ENCODE measurements at regions not wholly inside any gene's neighbourhood (a gene's known extent, or its start where the extent isn't known, plus 50 kb on each side); places are given as distances from the start of the nearest gene placed in this dataset.

- Histone ChIP-seq H3K4me1 (ENCODE audit: control insufficient read depth, insufficient read depth, low read length) (no peaks in the 10 kb centered on the region), H3K27me3 (ENCODE audit: control insufficient read depth, insufficient read depth, low read length) (no peaks in the 10 kb centered on the region), H3K4me3 (ENCODE audit: low read length) (no peak overlapping the region), H3K36me3 (ENCODE audit: control insufficient read depth, insufficient read depth, low read length) (no peaks in the 10 kb centered on the region), H3K9me3 (replicated peaks; ENCODE audit: control insufficient read depth, low read depth, low read length) (no peaks in the 10 kb centered on the region), H3K27ac (ENCODE audit: low read length) (no peak overlapping the region)
- WGBS (ENCODE audit: insufficient coverage) = no CpG with 5 or more reads among the region's 1 CpG
- no peak for DNase-seq
Observed at GRCh38 chr4:176968094-176968493, 175.4 kb upstream of the VEGFC start.

- no peak for DNase-seq
- Histone ChIP-seq H3K4me1 (ENCODE audit: control insufficient read depth, insufficient read depth, low read length) (no peaks in the 10 kb centered on the region), H3K36me3 (ENCODE audit: control insufficient read depth, insufficient read depth, low read length) (no peaks in the 10 kb centered on the region), H3K9me3 (replicated peaks; ENCODE audit: control insufficient read depth, low read depth, low read length) (no peaks in the 10 kb centered on the region), H3K27me3 (ENCODE audit: control insufficient read depth, insufficient read depth, low read length) (no peaks in the 10 kb centered on the region), H3K27ac (ENCODE audit: low read length) (no peak overlapping the region), H3K4me3 (ENCODE audit: low read length) (no peak overlapping the region)
- no CpG with 5 or more reads among the region's 2 CpGs for WGBS (ENCODE audit: insufficient coverage)
Observed at GRCh38 chr4:176969011-176969410, 176.3 kb upstream of the VEGFC start.

- no peaks in the 10 kb centered on the region for H3K36me3 ChIP-seq (ENCODE audit: control insufficient read depth, insufficient read depth, low read length)
- H3K4me1 ChIP-seq (ENCODE audit: control insufficient read depth, insufficient read depth, low read length) = no peaks in the 10 kb centered on the region
- no peak overlapping the region for H3K27ac ChIP-seq (ENCODE audit: low read length)
- H3K4me3 ChIP-seq (ENCODE audit: low read length) = no peak overlapping the region
- no peaks in the 10 kb centered on the region for H3K9me3 ChIP-seq (replicated peaks; ENCODE audit: control insufficient read depth, low read depth, low read length)
- WGBS (ENCODE audit: insufficient coverage) = 60% methylated on average over 4 of the region's 4 CpGs
- H3K27me3 ChIP-seq (ENCODE audit: control insufficient read depth, insufficient read depth, low read length) = no peaks in the 10 kb centered on the region
- DNase-seq = no peak
Observed at GRCh38 chr4:176970853-176971252, 178.1 kb upstream of the VEGFC start.

- H3K4me3 ChIP-seq (ENCODE audit: low read length) = no peak overlapping the region
- no peaks in the 10 kb centered on the region for H3K36me3 ChIP-seq (ENCODE audit: control insufficient read depth, insufficient read depth, low read length)
- no peaks in the 10 kb centered on the region for H3K27me3 ChIP-seq (ENCODE audit: control insufficient read depth, insufficient read depth, low read length)
- no peak overlapping the region for H3K27ac ChIP-seq (ENCODE audit: low read length)
- no peaks in the 10 kb centered on the region for H3K9me3 ChIP-seq (replicated peaks; ENCODE audit: control insufficient read depth, low read depth, low read length)
- H3K4me1 ChIP-seq (ENCODE audit: control insufficient read depth, insufficient read depth, low read length) = no peaks in the 10 kb centered on the region
- WGBS (ENCODE audit: insufficient coverage) = 88% methylated on average over 1 of the region's 7 CpGs
- DNase-seq = no peak
Observed at GRCh38 chr4:176971576-176972115, 178.9 kb upstream of the VEGFC start.

- H3K4me1 ChIP-seq (ENCODE audit: control insufficient read depth, insufficient read depth, low read length) = no peaks in the 10 kb centered on the region
- H3K4me3 ChIP-seq (ENCODE audit: low read length) = no peak overlapping the region
- no peaks in the 10 kb centered on the region for H3K9me3 ChIP-seq (replicated peaks; ENCODE audit: control insufficient read depth, low read depth, low read length)
- no CpG with 5 or more reads among the region's 1 CpG for WGBS (ENCODE audit: insufficient coverage)
- H3K36me3 ChIP-seq (ENCODE audit: control insufficient read depth, insufficient read depth, low read length) = no peaks in the 10 kb centered on the region
- H3K27me3 ChIP-seq (ENCODE audit: control insufficient read depth, insufficient read depth, low read length) = no peaks in the 10 kb centered on the region
- DNase-seq = no peak
- no peak overlapping the region for H3K27ac ChIP-seq (ENCODE audit: low read length)
Observed at GRCh38 chr4:176979416-176979815, 186.7 kb upstream of the VEGFC start.

- no peaks in the 10 kb centered on the region for H3K27me3 ChIP-seq (ENCODE audit: control insufficient read depth, insufficient read depth, low read length)
- H3K36me3 ChIP-seq (ENCODE audit: control insufficient read depth, insufficient read depth, low read length) = no peaks in the 10 kb centered on the region
- H3K27ac ChIP-seq (ENCODE audit: low read length) = no peak overlapping the region
- H3K4me3 ChIP-seq (ENCODE audit: low read length) = no peak overlapping the region
- DNase-seq = no peak
- no peaks in the 10 kb centered on the region for H3K4me1 ChIP-seq (ENCODE audit: control insufficient read depth, insufficient read depth, low read length)
- no peaks in the 10 kb centered on the region for H3K9me3 ChIP-seq (replicated peaks; ENCODE audit: control insufficient read depth, low read depth, low read length)
Observed at GRCh38 chr4:176981074-176981473, 188.4 kb upstream of the VEGFC start.

- no CpG with 5 or more reads among the region's 2 CpGs for WGBS (ENCODE audit: insufficient coverage)
- no peak overlapping the region for H3K27ac ChIP-seq (ENCODE audit: low read length)
Observed at GRCh38 chr4:176981551-176981950, 188.8 kb upstream of the VEGFC start.

GRCh38 chr4:176988226-176988625 is 195.5 kb upstream of the VEGFC start:
- Histone ChIP-seq H3K4me1 (ENCODE audit: control insufficient read depth, insufficient read depth, low read length) (no peaks in the 10 kb centered on the region), H3K4me3 (ENCODE audit: low read length) (no peak overlapping the region), H3K27ac (ENCODE audit: low read length) (no peak overlapping the region), H3K9me3 (replicated peaks; ENCODE audit: control insufficient read depth, low read depth, low read length) (no peaks in the 10 kb centered on the region), H3K27me3 (ENCODE audit: control insufficient read depth, insufficient read depth, low read length) (no peaks in the 10 kb centered on the region), H3K36me3 (ENCODE audit: control insufficient read depth, insufficient read depth, low read length) (no peaks in the 10 kb centered on the region)
- no CpG with 5 or more reads among the region's 1 CpG for WGBS (ENCODE audit: insufficient coverage)
- no peak for DNase-seq

More at GRCh38 chr4:176981551-176981950, 188.8 kb upstream of the VEGFC start:
- H3K36me3 ChIP-seq (ENCODE audit: control insufficient read depth, insufficient read depth, low read length) = no peaks in the 10 kb centered on the region
- H3K4me1 ChIP-seq (ENCODE audit: control insufficient read depth, insufficient read depth, low read length) = no peaks in the 10 kb centered on the region
- no peaks in the 10 kb centered on the region for H3K9me3 ChIP-seq (replicated peaks; ENCODE audit: control insufficient read depth, low read depth, low read length)
- no peak overlapping the region for H3K4me3 ChIP-seq (ENCODE audit: low read length)
- H3K27me3 ChIP-seq (ENCODE audit: control insufficient read depth, insufficient read depth, low read length) = no peaks in the 10 kb centered on the region
- DNase-seq = no peak

GRCh38 chr4:176989186-176989585 is 196.5 kb upstream of the VEGFC start:
- no peaks in the 10 kb centered on the region for H3K27me3 ChIP-seq (ENCODE audit: control insufficient read depth, insufficient read depth, low read length)
- H3K4me3 ChIP-seq (ENCODE audit: low read length) = no peak overlapping the region
- no peak overlapping the region for H3K27ac ChIP-seq (ENCODE audit: low read length)
- no peaks in the 10 kb centered on the region for H3K4me1 ChIP-seq (ENCODE audit: control insufficient read depth, insufficient read depth, low read length)
- WGBS (ENCODE audit: insufficient coverage) = no CpG with 5 or more reads among the region's 1 CpG
- no peaks in the 10 kb centered on the region for H3K9me3 ChIP-seq (replicated peaks; ENCODE audit: control insufficient read depth, low read depth, low read length)
- DNase-seq = no peak
- no peaks in the 10 kb centered on the region for H3K36me3 ChIP-seq (ENCODE audit: control insufficient read depth, insufficient read depth, low read length)

- Histone ChIP-seq H3K36me3 (ENCODE audit: control insufficient read depth, insufficient read depth, low read length) (no peaks in the 10 kb centered on the region), H3K27me3 (ENCODE audit: control insufficient read depth, insufficient read depth, low read length) (no peaks in the 10 kb centered on the region), H3K9me3 (replicated peaks; ENCODE audit: control insufficient read depth, low read depth, low read length) (no peaks in the 10 kb centered on the region), H3K27ac (ENCODE audit: low read length) (no peak overlapping the region), H3K4me1 (ENCODE audit: control insufficient read depth, insufficient read depth, low read length) (no peaks in the 10 kb centered on the region), H3K4me3 (ENCODE audit: low read length) (no peak overlapping the region)
- no CpG with 5 or more reads among the region's 2 CpGs for WGBS (ENCODE audit: insufficient coverage)
- DNase-seq = no peak
Observed at GRCh38 chr4:176999935-177000543, 207.3 kb upstream of the VEGFC start.

Data from muscle of leg (tissue), 3 donors.